Stomach (tissue), 8 donors: ENCODE measurements at regions not wholly inside any gene's neighbourhood (a gene's known extent, or its start where the extent isn't known, plus 50 kb on each side); places are given as distances from the start of the nearest gene placed in this dataset.

ENCODE experiments used
- DNase-seq, 2 donors: peaks; one replicate each; pipeline versions ENCODE4 v3.0.0 to v3.0.0-alpha.2; 2013 to 2019
- H3K27ac ChIP-seq, 5 donors: fragments of 200-600 bp in 4 of 5; sonication (generic) in 4 of 5; one replicate each; pipeline ENCODE4 v1.5.1; 2013 to 2019; ENCODE audit warnings: mild to moderate bottlenecking in 1 of 5, moderate library complexity in 1 of 5
- H3K27me3 ChIP-seq, 3 donors: fragments of 200-600 bp; sonication (generic); one replicate each; pipeline ENCODE4 v1.5.1; 2017 to 2019; ENCODE audit warnings: mixed run types in 1 of 3
- H3K36me3 ChIP-seq, 4 donors: fragments of 200-600 bp; sonication (generic); 1 replicate in 3 of 4; 2 replicates in 1 of 4; pipeline ENCODE4 v1.5.1; 2016 to 2019
- H3K4me1 ChIP-seq, 4 donors: fragments of 200-600 bp; sonication (generic); one replicate each; pipeline ENCODE4 v1.5.1; 2016 to 2019
- H3K4me3 ChIP-seq, 4 donors: fragments of 200-600 bp; sonication (generic) in 3 of 4; one replicate each; pipeline ENCODE4 v1.5.1; 2016 to 2019; ENCODE audit warnings: mild to moderate bottlenecking in 1 of 4
- H3K9me3 ChIP-seq, 4 donors: fragments of 200-600 bp; sonication (generic); one replicate each; pipeline ENCODE4 v1.5.1; 2016 to 2019
- EP300 ChIP-seq: sonication (generic); formaldehyde crosslinking; IDR thresholded peaks from one replicate; pipeline ENCODE4 v1.6.1; 2017; ENCODE audit warnings: antibody characterized with exemption
- POLR2A ChIP-seq, 4 donors: fragments of 450-650 bp; IDR thresholded peaks; one replicate each; pipeline ENCODE4 v1.6.1; 2016; ENCODE audit warnings: antibody characterized with exemption in 4 of 4, control low read depth in 2 of 4, mild to moderate bottlenecking in 1 of 4, moderate library complexity in 1 of 4
- POLR2AphosphoS5 ChIP-seq, 3 donors: sonication (generic); formaldehyde crosslinking; IDR thresholded peaks; one replicate each; pipeline ENCODE4 v1.6.1; 2016; ENCODE audit warnings: antibody characterized with exemption in 3 of 3
- WGBS, 5 donors: extraction: QIAGEN DNeasy Blood & Tissue Kit in 3 of 5; methylation state at CpG; one replicate each; pipeline versions ENCODE4 v1.1.5 to v1.1.7; 2013 to 2018; 5-methylcytosine and 5-hydroxymethylcytosine counted together
- intact Hi-C: fragments of 100-400 bp; cut with DNase I; formaldehyde crosslinking; loops from one replicate; pipeline ENCODE4 v1.15.1; 2023; ENCODE audit warnings: low total_unique reads
- TF ChIP-seq, protein P1 (sequence below), 7 experiments: fragments of 450-650 bp in 4 of 7; fragments of 200-600 bp in 3 of 7; sonication (generic) in 3 of 7; IDR thresholded peaks; one replicate each; pipeline ENCODE4 v1.5.1; 2016 to 2019; ENCODE audit warnings: antibody characterized with exemption in 7 of 7, control low read depth in 2 of 7, mild to moderate bottlenecking in 1 of 7
- donor health status: healthy with polysubstance abuse.
- donor health status: Bipolar disorder and iron deficiency.
- donor health status: healthy.

DNA sequence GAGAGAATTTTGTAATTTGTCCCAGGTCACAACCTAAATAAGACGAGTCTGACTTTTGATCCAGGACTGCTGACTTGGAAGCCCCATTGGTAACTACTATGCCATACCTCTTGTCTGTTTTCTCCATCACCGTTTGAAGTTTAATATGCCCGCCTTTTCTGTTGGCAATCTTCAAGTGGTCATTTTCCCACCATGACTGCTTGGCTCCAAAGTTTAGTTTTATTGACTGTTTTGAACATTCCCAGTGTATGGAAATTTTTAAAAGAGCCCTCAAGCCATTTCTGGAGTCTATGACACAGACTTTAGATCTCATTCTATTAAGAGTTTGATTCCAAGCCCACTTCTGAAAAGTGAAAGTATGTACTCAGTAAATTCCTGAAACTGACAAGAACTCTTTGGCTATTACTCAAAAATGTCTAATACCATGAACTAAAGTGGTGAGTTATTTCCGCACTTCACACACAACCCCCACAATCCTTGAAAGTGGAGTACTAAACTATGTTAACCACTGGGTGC, 136.7 kb upstream of the ADAMTS9 start:
- intact Hi-C loops = no loop called here
- Histone ChIP-seq H3K4me3 (no peak overlapping the region), H3K36me3 (no peaks in the 10 kb centered on the region), H3K27me3 (no peaks in the 10 kb centered on the region), H3K27ac (no peak overlapping the region), H3K9me3 (no peaks in the 10 kb centered on the region), H3K4me1 (peaks cover 0 to 9% (median 3%) of the 10 kb centered on the region in 4 donors)
- 70 to 89% (median 85%) methylated on average over 4 of the region's 4 CpGs for WGBS, 5 donors
- peak in 1 of 2 donors; percentile 21 for DNase-seq
- TF ChIP-seq, protein P1, sequence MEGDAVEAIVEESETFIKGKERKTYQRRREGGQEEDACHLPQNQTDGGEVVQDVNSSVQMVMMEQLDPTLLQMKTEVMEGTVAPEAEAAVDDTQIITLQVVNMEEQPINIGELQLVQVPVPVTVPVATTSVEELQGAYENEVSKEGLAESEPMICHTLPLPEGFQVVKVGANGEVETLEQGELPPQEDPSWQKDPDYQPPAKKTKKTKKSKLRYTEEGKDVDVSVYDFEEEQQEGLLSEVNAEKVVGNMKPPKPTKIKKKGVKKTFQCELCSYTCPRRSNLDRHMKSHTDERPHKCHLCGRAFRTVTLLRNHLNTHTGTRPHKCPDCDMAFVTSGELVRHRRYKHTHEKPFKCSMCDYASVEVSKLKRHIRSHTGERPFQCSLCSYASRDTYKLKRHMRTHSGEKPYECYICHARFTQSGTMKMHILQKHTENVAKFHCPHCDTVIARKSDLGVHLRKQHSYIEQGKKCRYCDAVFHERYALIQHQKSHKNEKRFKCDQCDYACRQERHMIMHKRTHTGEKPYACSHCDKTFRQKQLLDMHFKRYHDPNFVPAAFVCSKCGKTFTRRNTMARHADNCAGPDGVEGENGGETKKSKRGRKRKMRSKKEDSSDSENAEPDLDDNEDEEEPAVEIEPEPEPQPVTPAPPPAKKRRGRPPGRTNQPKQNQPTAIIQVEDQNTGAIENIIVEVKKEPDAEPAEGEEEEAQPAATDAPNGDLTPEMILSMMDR (IDR thresholded peaks at IDR 0.05) = no peak
- no peak for TF ChIP-seq EP300
- no peak for TF ChIP-seq POLR2A (IDR thresholded peaks at IDR 0.05)
- TF ChIP-seq POLR2AphosphoS5 (IDR thresholded peaks at IDR 0.05) = no peak

DNA sequence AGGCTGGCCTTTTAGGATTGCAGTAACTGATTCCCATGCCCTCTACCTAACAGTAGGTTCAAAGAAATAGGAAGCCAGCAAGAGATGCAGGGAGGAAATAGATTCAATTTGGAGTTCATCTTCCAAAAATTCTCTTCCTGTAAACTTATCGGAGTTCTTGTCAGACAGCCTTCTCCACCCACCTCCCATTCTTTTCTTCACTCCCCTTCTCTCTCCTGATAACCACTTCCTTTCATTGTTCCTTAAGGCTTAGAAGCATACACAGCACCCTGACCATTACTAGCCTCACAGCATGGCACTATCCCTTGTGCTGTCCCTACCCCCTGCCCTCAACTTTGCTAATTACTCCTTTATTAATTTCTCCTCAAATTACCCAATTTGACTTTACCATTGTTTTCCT, 130.4 kb upstream of the ADAMTS9 start:
- intact Hi-C loops = no loop called here
- TF ChIP-seq POLR2A (IDR thresholded peaks at IDR 0.05) (no peak), EP300 (no peak), POLR2AphosphoS5 (IDR thresholded peaks at IDR 0.05) (no peak)
- TF ChIP-seq, protein P1 (IDR thresholded peaks at IDR 0.05) = no peak
- Histone ChIP-seq H3K4me3 (no peak overlapping the region), H3K9me3 (no peaks in the 10 kb centered on the region), H3K36me3 (no peaks in the 10 kb centered on the region), H3K4me1 (peaks cover 0 to 25% (median 6%) of the 10 kb centered on the region in 4 donors), H3K27ac (no peak overlapping the region), H3K27me3 (no peaks in the 10 kb centered on the region)
- no peak for DNase-seq
- WGBS, 5 donors = 89 to 100% (median 90%) methylated on average over 1 of the region's 1 CpG

DNA sequence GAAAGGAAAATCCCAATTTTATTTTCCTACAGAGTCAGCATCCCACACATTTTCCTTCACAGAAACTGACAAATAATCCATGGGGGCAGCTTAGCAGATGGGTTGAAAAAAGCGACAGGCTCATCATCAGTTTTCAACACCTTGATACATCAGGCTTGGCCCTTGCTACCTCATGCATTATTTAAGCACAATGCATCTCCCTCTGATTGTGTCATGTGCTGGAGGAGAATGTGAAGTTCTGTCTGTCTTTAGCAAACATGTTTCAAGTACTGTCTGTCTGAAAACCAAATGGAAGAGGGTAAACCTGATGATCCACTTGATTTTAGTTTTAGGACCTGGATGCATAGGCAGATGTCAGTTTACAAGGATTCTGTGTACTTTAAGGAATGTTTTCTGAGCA, 128.6 kb upstream of the ADAMTS9 start:
- no peaks in the 10 kb centered on the region for H3K36me3 ChIP-seq
- WGBS, 5 donors = 82 to 100% (median 94%) methylated on average over 1 of the region's 1 CpG
- H3K27ac ChIP-seq = no peak overlapping the region
- H3K27me3 ChIP-seq = no peaks in the 10 kb centered on the region
- no peak for DNase-seq
- no peaks in the 10 kb centered on the region for H3K9me3 ChIP-seq
- H3K4me1 ChIP-seq = peaks cover 0 to 25% (median 6%) of the 10 kb centered on the region in 4 donors
- TF ChIP-seq POLR2A (IDR thresholded peaks at IDR 0.05) = no peak
- no peak for TF ChIP-seq EP300
- TF ChIP-seq, protein P1 (IDR thresholded peaks at IDR 0.05) = no peak
- no peak for TF ChIP-seq POLR2AphosphoS5 (IDR thresholded peaks at IDR 0.05)
- intact Hi-C loops = no loop called here
- H3K4me3 ChIP-seq = no peak overlapping the region

DNA sequence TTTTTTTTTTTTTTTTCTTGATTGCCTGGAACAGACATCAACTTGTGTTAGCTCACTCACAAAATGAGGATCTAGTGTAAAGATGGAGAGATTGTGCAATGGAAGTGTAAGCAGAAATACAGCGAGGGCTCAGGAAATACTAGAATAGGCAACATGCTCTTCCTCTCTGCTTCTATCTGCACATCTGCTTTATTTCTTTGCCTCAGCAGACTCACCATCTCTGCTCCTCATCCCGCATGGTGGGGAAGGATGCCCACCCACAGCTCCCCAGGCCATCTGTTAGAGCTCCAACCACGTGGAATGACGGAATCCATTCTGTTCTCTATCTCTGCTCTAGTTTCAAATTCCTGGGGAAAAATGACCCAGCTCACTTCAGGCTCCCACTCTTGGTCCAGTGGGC, 128.0 kb upstream of the ADAMTS9 start:
- peaks cover 0 to 25% (median 6%) of the 10 kb centered on the region in 4 donors for H3K4me1 ChIP-seq
- DNase-seq = peak in 1 of 2 donors; percentile 54
- no peaks in the 10 kb centered on the region for H3K27me3 ChIP-seq
- 56 to 75% (median 68%) methylated on average over 4 of the region's 4 CpGs for WGBS, 5 donors
- H3K27ac ChIP-seq = no peak overlapping the region
- intact Hi-C loops = no loop called here
- no peak overlapping the region for H3K4me3 ChIP-seq
- H3K9me3 ChIP-seq = no peaks in the 10 kb centered on the region
- TF ChIP-seq, protein P1 (IDR thresholded peaks at IDR 0.05) = no peak
- TF ChIP-seq EP300 (no peak), POLR2A (IDR thresholded peaks at IDR 0.05) (no peak), POLR2AphosphoS5 (IDR thresholded peaks at IDR 0.05) (no peak)
- no peaks in the 10 kb centered on the region for H3K36me3 ChIP-seq
